ENCODE measurements at regions not wholly inside any gene's neighbourhood (a gene's known extent, or its start where the extent isn't known, plus 50 kb on each side); places are given as distances from the start of the nearest gene placed in this dataset.

DNA sequence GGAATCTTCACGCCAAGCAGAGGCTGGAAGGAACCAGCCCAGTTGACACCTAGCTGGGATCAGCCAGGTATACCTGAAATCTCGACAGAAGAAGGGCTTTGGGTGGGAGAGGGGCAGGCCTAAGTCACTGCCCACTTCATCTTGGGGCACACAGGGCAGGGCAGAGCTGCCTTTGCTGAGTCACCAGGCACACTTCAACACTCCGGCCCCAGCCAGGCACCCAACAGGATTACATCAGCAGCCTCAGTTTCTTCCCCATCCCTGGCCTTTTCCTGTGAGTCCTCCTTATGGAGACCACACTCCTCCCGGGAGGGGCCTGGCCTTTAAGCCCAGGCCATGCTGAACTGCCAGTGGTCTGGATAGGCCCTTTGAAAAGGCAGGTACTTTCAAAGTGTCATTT is 201.7 kb upstream of the HS6ST1 start:
- Histone ChIP-seq H3K4me3 (IDR thresholded peaks at IDR 0.05; ENCODE audit: insufficient read depth, low read depth, low read length) (no peak overlapping the region), H2AFZ (ENCODE audit: low read depth) (no peak overlapping the region)
- TF ChIP-seq, protein P1, sequence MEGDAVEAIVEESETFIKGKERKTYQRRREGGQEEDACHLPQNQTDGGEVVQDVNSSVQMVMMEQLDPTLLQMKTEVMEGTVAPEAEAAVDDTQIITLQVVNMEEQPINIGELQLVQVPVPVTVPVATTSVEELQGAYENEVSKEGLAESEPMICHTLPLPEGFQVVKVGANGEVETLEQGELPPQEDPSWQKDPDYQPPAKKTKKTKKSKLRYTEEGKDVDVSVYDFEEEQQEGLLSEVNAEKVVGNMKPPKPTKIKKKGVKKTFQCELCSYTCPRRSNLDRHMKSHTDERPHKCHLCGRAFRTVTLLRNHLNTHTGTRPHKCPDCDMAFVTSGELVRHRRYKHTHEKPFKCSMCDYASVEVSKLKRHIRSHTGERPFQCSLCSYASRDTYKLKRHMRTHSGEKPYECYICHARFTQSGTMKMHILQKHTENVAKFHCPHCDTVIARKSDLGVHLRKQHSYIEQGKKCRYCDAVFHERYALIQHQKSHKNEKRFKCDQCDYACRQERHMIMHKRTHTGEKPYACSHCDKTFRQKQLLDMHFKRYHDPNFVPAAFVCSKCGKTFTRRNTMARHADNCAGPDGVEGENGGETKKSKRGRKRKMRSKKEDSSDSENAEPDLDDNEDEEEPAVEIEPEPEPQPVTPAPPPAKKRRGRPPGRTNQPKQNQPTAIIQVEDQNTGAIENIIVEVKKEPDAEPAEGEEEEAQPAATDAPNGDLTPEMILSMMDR (conservative IDR thresholded peaks at IDR 0.05; ENCODE audit: low read depth, low read length), result no peak

DNA sequence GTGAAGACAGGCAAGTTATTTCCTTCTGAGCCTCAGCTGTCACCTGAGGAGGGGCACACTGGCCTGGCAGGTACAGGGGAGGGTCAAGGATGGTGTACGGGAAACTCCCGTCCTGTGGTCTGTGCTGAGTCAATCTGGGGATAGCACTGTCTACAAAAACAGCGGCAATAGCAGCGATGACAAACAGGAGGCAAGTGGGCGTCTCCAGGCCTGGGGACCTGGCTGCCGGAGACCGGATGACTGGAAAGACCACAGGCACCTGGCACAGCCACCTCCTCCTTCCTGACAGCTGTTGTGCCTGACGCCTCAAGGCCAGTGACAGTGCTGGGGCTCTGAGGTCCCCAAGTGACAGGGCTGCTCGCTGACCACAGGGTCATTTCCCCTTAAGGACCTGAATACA is 202.1 kb upstream of the HS6ST1 start:
- Histone ChIP-seq H2AFZ (ENCODE audit: low read depth) (no peak overlapping the region), H4K20me1 (ENCODE audit: insufficient read depth) (no peaks in the 10 kb centered on the region), H3K79me2 (ENCODE audit: insufficient read depth, low read depth) (no peaks in the 10 kb centered on the region), H3K4me1 (ENCODE audit: low read depth, poor library complexity, severe bottlenecking) (no peaks in the 10 kb centered on the region), H3K4me3 (IDR thresholded peaks at IDR 0.05; ENCODE audit: insufficient read depth, low read depth, low read length) (no peak overlapping the region), H3K27me3 (ENCODE audit: insufficient read depth, low read depth) (no peaks in the 10 kb centered on the region), H3K9ac (no peak overlapping the region), H3K4me2 (no peak overlapping the region), H3K27ac (no peak overlapping the region), H3K36me3 (ENCODE audit: insufficient read depth) (no peaks in the 10 kb centered on the region)
- TF ChIP-seq, protein P1 (conservative IDR thresholded peaks at IDR 0.05; ENCODE audit: low read depth, low read length), result no peak

More for the DNA sequence above, 201.7 kb upstream of the HS6ST1 start:
- H3K27me3 ChIP-seq (ENCODE audit: insufficient read depth, low read depth), result no peaks in the 10 kb centered on the region
- H3K4me1 ChIP-seq (ENCODE audit: low read depth, poor library complexity, severe bottlenecking), result no peaks in the 10 kb centered on the region
- no peak overlapping the region for H3K4me2 ChIP-seq
- no peak overlapping the region for H3K9ac ChIP-seq
- no peaks in the 10 kb centered on the region for H3K36me3 ChIP-seq (ENCODE audit: insufficient read depth)
- H3K79me2 ChIP-seq (ENCODE audit: insufficient read depth, low read depth), result no peaks in the 10 kb centered on the region
- H4K20me1 ChIP-seq (ENCODE audit: insufficient read depth), result no peaks in the 10 kb centered on the region
- H3K27ac ChIP-seq, result no peak overlapping the region

DNA sequence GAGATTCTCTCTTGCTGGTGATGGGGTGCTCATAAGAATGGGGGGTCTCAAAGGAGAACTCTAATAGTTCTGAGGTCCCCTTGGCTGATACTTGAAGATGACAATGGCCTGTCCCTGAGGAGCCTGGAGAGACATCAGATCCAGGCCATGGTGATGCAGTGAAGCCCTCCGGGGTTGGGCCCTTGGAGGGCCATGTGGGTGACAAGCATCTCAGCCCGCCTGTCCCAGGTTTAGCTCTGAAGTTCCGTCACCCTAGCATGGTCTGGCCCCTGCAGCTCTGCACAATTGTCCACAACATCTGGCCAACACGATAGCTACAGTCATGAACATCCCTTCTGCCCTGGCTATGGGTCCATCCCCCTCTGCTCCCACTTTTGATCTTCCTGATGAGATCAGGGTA is 202.8 kb upstream of the HS6ST1 start:
- H3K36me3 ChIP-seq (ENCODE audit: insufficient read depth), result no peaks in the 10 kb centered on the region
- H3K27me3 ChIP-seq (ENCODE audit: insufficient read depth, low read depth), result no peaks in the 10 kb centered on the region
- no peak overlapping the region for H3K27ac ChIP-seq
- H3K4me2 ChIP-seq, result no peak overlapping the region
- H4K20me1 ChIP-seq (ENCODE audit: insufficient read depth), result no peaks in the 10 kb centered on the region
- no peak overlapping the region for H3K4me3 ChIP-seq (IDR thresholded peaks at IDR 0.05; ENCODE audit: insufficient read depth, low read depth, low read length)
- no peaks in the 10 kb centered on the region for H3K79me2 ChIP-seq (ENCODE audit: insufficient read depth, low read depth)
- no peak overlapping the region for H2AFZ ChIP-seq (ENCODE audit: low read depth)
- H3K4me1 ChIP-seq (ENCODE audit: low read depth, poor library complexity, severe bottlenecking), result no peaks in the 10 kb centered on the region
- no peak overlapping the region for H3K9ac ChIP-seq
- TF ChIP-seq, protein P1 (conservative IDR thresholded peaks at IDR 0.05; ENCODE audit: low read depth, low read length), result no peak

DNA sequence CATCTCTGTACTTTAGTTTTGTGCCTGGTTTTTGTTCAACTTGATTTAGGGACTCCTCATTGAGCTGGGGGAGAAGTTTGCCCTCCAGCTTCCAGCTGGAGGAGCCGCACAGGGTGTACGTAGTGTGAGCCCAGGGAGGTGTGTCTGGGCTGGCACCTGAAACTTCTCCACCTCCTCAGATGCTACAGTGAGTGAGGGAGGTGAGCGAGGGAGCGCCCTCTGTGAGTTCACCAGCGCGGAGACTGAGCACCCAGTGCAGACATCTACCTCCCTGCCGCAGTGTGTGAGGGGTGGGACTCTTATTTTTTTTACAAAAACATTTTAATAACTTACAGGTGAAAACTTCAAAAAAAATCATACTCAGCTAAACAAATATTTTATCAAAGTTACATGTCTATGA is 204.2 kb upstream of the HS6ST1 start:
- Histone ChIP-seq H3K27me3 (ENCODE audit: insufficient read depth, low read depth) (no peaks in the 10 kb centered on the region), H3K36me3 (ENCODE audit: insufficient read depth) (no peaks in the 10 kb centered on the region), H3K4me2 (no peak overlapping the region), H3K79me2 (ENCODE audit: insufficient read depth, low read depth) (no peaks in the 10 kb centered on the region), H3K27ac (no peak overlapping the region), H3K4me1 (ENCODE audit: low read depth, poor library complexity, severe bottlenecking) (no peaks in the 10 kb centered on the region), H3K9ac (no peak overlapping the region), H2AFZ (ENCODE audit: low read depth) (no peak overlapping the region), H3K4me3 (IDR thresholded peaks at IDR 0.05; ENCODE audit: insufficient read depth, low read depth, low read length) (no peak overlapping the region), H4K20me1 (ENCODE audit: insufficient read depth) (no peaks in the 10 kb centered on the region)
- TF ChIP-seq, protein P1 (conservative IDR thresholded peaks at IDR 0.05; ENCODE audit: low read depth, low read length), result no peak

Data from KMS-11 (cell line).